HG03103 (cell line): ENCODE measurements at regions not wholly inside any gene's neighbourhood (a gene's known extent, or its start where the extent isn't known, plus 50 kb on each side); places are given as distances from the start of the nearest gene placed in this dataset.

Experiments used
- ATAC-seq: cut with Tn5 transposase; IDR thresholded peaks from one replicate; pipeline ENCODE4 v1.9.1; 2021; ENCODE audit warnings: low read depth; ENCODE audit not compliant: unreplicated experiment

GRCh38 chr6:150711061-150711460, 111.4 kb downstream of the PLEKHG1 start:
- no peak for ATAC-seq

GRCh38 chr6:150711584-150712504, 112.2 kb downstream of the PLEKHG1 start:
- ATAC-seq: no peak

GRCh38 chr6:150712505-150713252, 113.0 kb downstream of the PLEKHG1 start:
- no peak for ATAC-seq

GRCh38 chr6:150713487-150713886, 113.8 kb downstream of the PLEKHG1 start:
- no peak for ATAC-seq

- ATAC-seq: no peak
Observed at GRCh38 chr6:150713931-150714330, 114.2 kb downstream of the PLEKHG1 start.

- ATAC-seq: no peak
Observed at GRCh38 chr6:150715133-150715532, 115.4 kb downstream of the PLEKHG1 start.

GRCh38 chr6:150717419-150717818, 117.7 kb downstream of the PLEKHG1 start:
- ATAC-seq: no peak

- no peak for ATAC-seq
Observed at GRCh38 chr6:150719099-150719766, 119.5 kb downstream of the PLEKHG1 start.

- ATAC-seq: no peak
Observed at GRCh38 chr6:150719831-150720230, 120.1 kb downstream of the PLEKHG1 start.

GRCh38 chr6:150720774-150721233, 121.1 kb downstream of the PLEKHG1 start:
- ATAC-seq: peak; percentile 99

- no peak for ATAC-seq
Observed at GRCh38 chr6:150721418-150722266, 122.0 kb downstream of the PLEKHG1 start.

GRCh38 chr6:150722614-150723344, 123.1 kb downstream of the PLEKHG1 start:
- ATAC-seq: no peak

GRCh38 chr6:150723345-150723658, 123.6 kb downstream of the PLEKHG1 start:
- no peak for ATAC-seq

- ATAC-seq: no peak
Observed at GRCh38 chr6:150723857-150724256, 124.2 kb downstream of the PLEKHG1 start.

- ATAC-seq: no peak
Observed at GRCh38 chr6:150725795-150726194, 126.1 kb downstream of the PLEKHG1 start.

- ATAC-seq: no peak
Observed at GRCh38 chr6:150729188-150729748, 129.6 kb downstream of the PLEKHG1 start.

GRCh38 chr6:150730801-150731457, 131.2 kb downstream of the PLEKHG1 start:
- ATAC-seq: no peak

- no peak for ATAC-seq
Observed at GRCh38 chr6:150732765-150733539, 132.6 kb upstream of the MTHFD1L start.
